HG03135 (cell line): ENCODE measurements at regions not wholly inside any gene's neighbourhood (a gene's known extent, or its start where the extent isn't known, plus 50 kb on each side); places are given as distances from the start of the nearest gene placed in this dataset.

Experiments
- ATAC-seq: cut with Tn5 transposase; IDR thresholded peaks from one replicate; pipeline ENCODE4 v1.9.1; 2021; ENCODE audit warnings: mild to moderate bottlenecking, moderate library complexity; ENCODE audit not compliant: unreplicated experiment

- ATAC-seq = no peak
Measured at GRCh38 chr2:129459200-129459876, 520.1 kb upstream of the RAB6C start.

GRCh38 chr2:129459881-129460280 lies 519.6 kb upstream of the RAB6C start:
- ATAC-seq = no peak

GRCh38 chr2:129460299-129461198 lies 518.9 kb upstream of the RAB6C start:
- no peak for ATAC-seq

GRCh38 chr2:129462349-129462748 lies 517.1 kb upstream of the RAB6C start:
- no peak for ATAC-seq

GRCh38 chr2:129462967-129463366 lies 516.5 kb upstream of the RAB6C start:
- ATAC-seq = no peak

- no peak for ATAC-seq
Measured at GRCh38 chr2:129464036-129464435, 515.4 kb upstream of the RAB6C start.

- ATAC-seq = no peak
Measured at GRCh38 chr2:129464631-129465030, 514.8 kb upstream of the RAB6C start.

GRCh38 chr2:129465045-129465444 lies 514.4 kb upstream of the RAB6C start:
- no peak for ATAC-seq

- no peak for ATAC-seq
Measured at GRCh38 chr2:129466389-129466788, 513.1 kb upstream of the RAB6C start.

GRCh38 chr2:129467012-129467779 lies 512.3 kb upstream of the RAB6C start:
- no peak for ATAC-seq

GRCh38 chr2:129467941-129468340 lies 511.5 kb upstream of the RAB6C start:
- no peak for ATAC-seq

- ATAC-seq = no peak
Measured at GRCh38 chr2:129468879-129469278, 510.6 kb upstream of the RAB6C start.

GRCh38 chr2:129469389-129469788 lies 510.1 kb upstream of the RAB6C start:
- ATAC-seq = no peak

- ATAC-seq = no peak
Measured at GRCh38 chr2:129469871-129470270, 509.6 kb upstream of the RAB6C start.

GRCh38 chr2:129478902-129479517 lies 500.5 kb upstream of the RAB6C start:
- no peak for ATAC-seq

GRCh38 chr2:129479892-129480291 lies 499.6 kb upstream of the RAB6C start:
- no peak for ATAC-seq

GRCh38 chr2:129480790-129481189 lies 498.7 kb upstream of the RAB6C start:
- no peak for ATAC-seq

- no peak for ATAC-seq
Measured at GRCh38 chr2:129481306-129482219, 497.9 kb upstream of the RAB6C start.

GRCh38 chr2:129482626-129483025 lies 496.8 kb upstream of the RAB6C start:
- ATAC-seq = no peak

- ATAC-seq = peak; percentile 69
Measured at GRCh38 chr2:129483366-129483765, 496.1 kb upstream of the RAB6C start.
